ENCODE measurements at regions not wholly inside any gene's neighbourhood (a gene's known extent, or its start where the extent isn't known, plus 50 kb on each side); places are given as distances from the start of the nearest gene placed in this dataset.

- DNase-seq (ENCODE audit: low read depth), result no peak
Measured at GRCh38 chr2:64769392-64770044, 115.8 kb upstream of the SERTAD2 start.

- no peak for DNase-seq (ENCODE audit: low read depth)
Measured at GRCh38 chr2:64770137-64770780, 116.5 kb upstream of the SERTAD2 start.

GRCh38 chr2:64770781-64771334, 117.1 kb upstream of the SERTAD2 start:
- DNase-seq (ENCODE audit: low read depth), result no peak

- no peak for DNase-seq (ENCODE audit: low read depth)
Measured at GRCh38 chr2:64771737-64772136, 118.0 kb upstream of the SERTAD2 start.

GRCh38 chr2:64773461-64774118, 119.9 kb upstream of the SERTAD2 start:
- DNase-seq (ENCODE audit: low read depth), result no peak

- no peak for DNase-seq (ENCODE audit: low read depth)
Measured at GRCh38 chr2:64777841-64778240, 124.1 kb upstream of the SERTAD2 start.

GRCh38 chr2:64779117-64779690, 125.5 kb upstream of the SERTAD2 start:
- no peak for DNase-seq (ENCODE audit: low read depth)

GRCh38 chr2:64780041-64780440, 126.3 kb upstream of the SERTAD2 start:
- no peak for DNase-seq (ENCODE audit: low read depth)

- no peak for DNase-seq (ENCODE audit: low read depth)
Measured at GRCh38 chr2:64781711-64782390, 128.1 kb upstream of the SERTAD2 start.

GRCh38 chr2:64784168-64785061, 130.7 kb upstream of the SERTAD2 start:
- no peak for DNase-seq (ENCODE audit: low read depth)

- no peak for DNase-seq (ENCODE audit: low read depth)
Measured at GRCh38 chr2:64785245-64785644, 131.5 kb upstream of the SERTAD2 start.

- DNase-seq (ENCODE audit: low read depth), result no peak
Measured at GRCh38 chr2:64786343-64787018, 132.8 kb upstream of the SERTAD2 start.

- no peak for DNase-seq (ENCODE audit: low read depth)
Measured at GRCh38 chr2:64787019-64787365, 133.3 kb upstream of the SERTAD2 start.

- DNase-seq (ENCODE audit: low read depth), result no peak
Measured at GRCh38 chr2:64787698-64788097, 134.0 kb upstream of the SERTAD2 start.

GRCh38 chr2:64789466-64790320, 136.0 kb upstream of the SERTAD2 start:
- no peak for DNase-seq (ENCODE audit: low read depth)

GRCh38 chr2:64792300-64792699, 138.6 kb upstream of the SERTAD2 start:
- DNase-seq (ENCODE audit: low read depth), result no peak

- DNase-seq (ENCODE audit: low read depth), result no peak
Measured at GRCh38 chr2:64792995-64793639, 139.4 kb upstream of the SERTAD2 start.

- DNase-seq (ENCODE audit: low read depth), result no peak
Measured at GRCh38 chr2:64793701-64794100, 140.0 kb upstream of the SERTAD2 start.

GRCh38 chr2:64794426-64794995, 140.8 kb upstream of the SERTAD2 start:
- no peak for DNase-seq (ENCODE audit: low read depth)
